Activated naive CD8-positive, alpha-beta T cell treated with anti-CD3 and anti-CD28 coated beads, Interleukin-2, amount 10 ng/mL, durations not matched to agents 7 days and 5 days (primary cell): ENCODE measurements at regions not wholly inside any gene's neighbourhood (a gene's known extent, or its start where the extent isn't known, plus 50 kb on each side); places are given as distances from the start of the nearest gene placed in this dataset.

Experiments
- ATAC-seq: fragments of 150-1000 bp; cut with Tn5 transposase; one replicate; pipeline ENCODE4 v1.10.0; 2021; ENCODE audit warnings: low read depth, moderate library complexity
- POLR2A ChIA-PET: fragments of 350-600 bp; sonication (Branson Sonifier 250); formaldehyde crosslinking; loops from one replicate; lab custom pipeline; 2021; ENCODE audit warnings: antibody characterized with exemption; lab: Charles Lee
- DNase-seq: peaks from one replicate; pipeline ENCODE4 v3.0.0; 2021
- H3K27ac Mint-ChIP-seq: one replicate; pipeline ENCODE4 v1.8.0; 2022; ENCODE audit warnings: mild to moderate bottlenecking, mixed read lengths
- H3K27me3 Mint-ChIP-seq: one replicate; pipeline ENCODE4 v1.8.0; 2022; ENCODE audit warnings: mild to moderate bottlenecking, moderate library complexity, mixed read lengths
- H3K36me3 Mint-ChIP-seq: one replicate; pipeline ENCODE4 v1.8.0; 2021; ENCODE audit warnings: mild to moderate bottlenecking, mixed read lengths
- H3K4me1 Mint-ChIP-seq: one replicate; pipeline ENCODE4 v1.8.0; 2021; ENCODE audit warnings: mixed read lengths
- H3K4me3 Mint-ChIP-seq: one replicate; pipeline ENCODE4 v1.8.0; 2022; ENCODE audit warnings: mild to moderate bottlenecking, moderate library complexity, mixed read lengths
- H3K9me3 Mint-ChIP-seq: one replicate; pipeline ENCODE4 v1.8.0; 2021; ENCODE audit warnings: mixed read lengths

- no peak overlapping the region for H3K27ac Mint-ChIP-seq
- peaks cover 10% of the 10 kb centered on the region for H3K27me3 Mint-ChIP-seq
- ATAC-seq (no peak), DNase-seq (no peak)
- POLR2A ChIA-PET = no interaction called here
- no peaks in the 10 kb centered on the region for H3K36me3 Mint-ChIP-seq
- no peaks in the 10 kb centered on the region for H3K4me1 Mint-ChIP-seq
- H3K4me3 Mint-ChIP-seq = no peak overlapping the region
- H3K9me3 Mint-ChIP-seq = no peaks in the 10 kb centered on the region
These were observed 51.3 kb upstream of the EIF2S2 start for GRCh38 chr20:34163307-34163706.

- Mint-ChIP-seq H3K4me3 (no peak overlapping the region), H3K27ac (no peak overlapping the region), H3K4me1 (no peaks in the 10 kb centered on the region), H3K36me3 (no peaks in the 10 kb centered on the region), H3K9me3 (no peaks in the 10 kb centered on the region), H3K27me3 (peaks cover 2% of the 10 kb centered on the region)
- DNase-seq (no peak), ATAC-seq (no peak)
- POLR2A ChIA-PET = interaction anchor here (0.7 kb wide), 1 partner anchor 145 kb away, joined by 3 read pairs; no protein-coding TSS in a partner anchor
These were observed 52.4 kb upstream of the EIF2S2 start for GRCh38 chr20:34164381-34164984.

- ATAC-seq = no peak
- Mint-ChIP-seq H3K9me3 (no peaks in the 10 kb centered on the region), H3K36me3 (no peaks in the 10 kb centered on the region), H3K4me1 (no peaks in the 10 kb centered on the region), H3K27ac (no peak overlapping the region), H3K27me3 (peaks cover 2% of the 10 kb centered on the region), H3K4me3 (no peak overlapping the region)
- DNase-seq = no peak
- POLR2A ChIA-PET = interaction anchor here (0.7 kb wide), 1 partner anchor 146 kb away, joined by 3 read pairs; no protein-coding TSS in a partner anchor
These were observed 53.1 kb upstream of the EIF2S2 start for GRCh38 chr20:34165018-34165619.

GRCh38 chr20:34171640-34172039, 59.6 kb upstream of the EIF2S2 start:
- Mint-ChIP-seq H3K4me1 (no peaks in the 10 kb centered on the region), H3K27me3 (no peaks in the 10 kb centered on the region), H3K36me3 (no peaks in the 10 kb centered on the region), H3K4me3 (no peak overlapping the region), H3K27ac (no peak overlapping the region), H3K9me3 (no peaks in the 10 kb centered on the region)
- no peak for ATAC-seq
- no peak for DNase-seq
- POLR2A ChIA-PET = no interaction called here

- H3K27me3 Mint-ChIP-seq = no peaks in the 10 kb centered on the region
- H3K27ac Mint-ChIP-seq = no peak overlapping the region
- ATAC-seq = no peak
- POLR2A ChIA-PET = no interaction called here
- no peak overlapping the region for H3K4me3 Mint-ChIP-seq
- no peak for DNase-seq
- no peaks in the 10 kb centered on the region for H3K36me3 Mint-ChIP-seq
- no peaks in the 10 kb centered on the region for H3K9me3 Mint-ChIP-seq
- no peaks in the 10 kb centered on the region for H3K4me1 Mint-ChIP-seq
These were observed 60.9 kb upstream of the EIF2S2 start for GRCh38 chr20:34172926-34173325.

GRCh38 chr20:34175079-34175478, 63.0 kb upstream of the EIF2S2 start:
- H3K9me3 Mint-ChIP-seq = no peaks in the 10 kb centered on the region
- ATAC-seq (no peak), DNase-seq (no peak)
- H3K36me3 Mint-ChIP-seq = no peaks in the 10 kb centered on the region
- no peaks in the 10 kb centered on the region for H3K27me3 Mint-ChIP-seq
- no peaks in the 10 kb centered on the region for H3K4me1 Mint-ChIP-seq
- H3K27ac Mint-ChIP-seq = no peak overlapping the region
- POLR2A ChIA-PET = interaction anchor here (0.6 kb wide), 1 partner anchor 756 kb away, joined by 3 read pairs; no protein-coding TSS in a partner anchor
- H3K4me3 Mint-ChIP-seq = no peak overlapping the region

- ATAC-seq = no peak
- Mint-ChIP-seq H3K27ac (no peak overlapping the region), H3K27me3 (no peaks in the 10 kb centered on the region), H3K4me1 (no peaks in the 10 kb centered on the region), H3K36me3 (no peaks in the 10 kb centered on the region), H3K9me3 (no peaks in the 10 kb centered on the region), H3K4me3 (no peak overlapping the region)
- POLR2A ChIA-PET = no interaction called here
- no peak for DNase-seq
These were observed 63.8 kb upstream of the EIF2S2 start for GRCh38 chr20:34175879-34176278.

GRCh38 chr20:34177052-34177451, 64.2 kb upstream of the ASIP start:
- peaks cover 7% of the 10 kb centered on the region for H3K27me3 Mint-ChIP-seq
- no peak overlapping the region for H3K4me3 Mint-ChIP-seq
- POLR2A ChIA-PET = interaction anchor here (0.6 kb wide), 1 partner anchor 20 kb away, joined by 4 read pairs; no protein-coding TSS in a partner anchor
- no peak overlapping the region for H3K27ac Mint-ChIP-seq
- H3K4me1 Mint-ChIP-seq = no peaks in the 10 kb centered on the region
- no peaks in the 10 kb centered on the region for H3K36me3 Mint-ChIP-seq
- ATAC-seq = no peak
- H3K9me3 Mint-ChIP-seq = no peaks in the 10 kb centered on the region
- no peak for DNase-seq

- Mint-ChIP-seq H3K9me3 (no peaks in the 10 kb centered on the region), H3K4me1 (no peaks in the 10 kb centered on the region), H3K36me3 (no peaks in the 10 kb centered on the region), H3K4me3 (no peak overlapping the region), H3K27me3 (peaks cover 25% of the 10 kb centered on the region), H3K27ac (no peak overlapping the region)
- no peak for DNase-seq
- no peak for ATAC-seq
- POLR2A ChIA-PET = interaction anchor here (0.6 to 1.1 kb wide), 2 partner anchors 18 to 260 kb away, joined by 3 read pairs; no protein-coding TSS in a partner anchor
These were observed 61.4 kb upstream of the ASIP start for GRCh38 chr20:34179637-34180360.

- DNase-seq (no peak), ATAC-seq (no peak)
- no peak overlapping the region for H3K27ac Mint-ChIP-seq
- POLR2A ChIA-PET = no interaction called here
- no peak overlapping the region for H3K4me3 Mint-ChIP-seq
- H3K9me3 Mint-ChIP-seq = no peaks in the 10 kb centered on the region
- H3K27me3 Mint-ChIP-seq = peaks cover 31% of the 10 kb centered on the region
- no peaks in the 10 kb centered on the region for H3K4me1 Mint-ChIP-seq
- no peaks in the 10 kb centered on the region for H3K36me3 Mint-ChIP-seq
These were observed 60.6 kb upstream of the ASIP start for GRCh38 chr20:34180460-34181120.

GRCh38 chr20:34181484-34181883, 59.7 kb upstream of the ASIP start:
- ATAC-seq = no peak
- Mint-ChIP-seq H3K27ac (no peak overlapping the region), H3K27me3 (peaks cover 37% of the 10 kb centered on the region), H3K4me3 (no peak overlapping the region), H3K9me3 (no peaks in the 10 kb centered on the region), H3K36me3 (no peaks in the 10 kb centered on the region), H3K4me1 (no peaks in the 10 kb centered on the region)
- no peak for DNase-seq
- POLR2A ChIA-PET = no interaction called here

- DNase-seq = no peak
- no peak overlapping the region for H3K27ac Mint-ChIP-seq
- peaks cover 58% of the 10 kb centered on the region for H3K27me3 Mint-ChIP-seq
- POLR2A ChIA-PET = no interaction called here
- H3K36me3 Mint-ChIP-seq = no peaks in the 10 kb centered on the region
- no peak overlapping the region for H3K4me3 Mint-ChIP-seq
- no peaks in the 10 kb centered on the region for H3K4me1 Mint-ChIP-seq
- H3K9me3 Mint-ChIP-seq = no peaks in the 10 kb centered on the region
- no peak for ATAC-seq
These were observed 55.2 kb upstream of the ASIP start for GRCh38 chr20:34185766-34186620.
